CD8-positive, alpha-beta memory T cell (primary cell): ENCODE measurements at regions not wholly inside any gene's neighbourhood (a gene's known extent, or its start where the extent isn't known, plus 50 kb on each side); places are given as distances from the start of the nearest gene placed in this dataset.

Experiments used
- CTCF ChIA-PET: fragments of 350-600 bp; sonication (Branson Sonifier 250); formaldehyde crosslinking; loops from one replicate; lab custom pipeline; 2021; ENCODE audit warnings: antibody characterized with exemption; lab: Charles Lee
- POLR2A ChIA-PET: fragments of 350-600 bp; sonication (Branson Sonifier 250); formaldehyde crosslinking; loops from one replicate; lab custom pipeline; 2021; ENCODE audit warnings: antibody characterized with exemption; lab: Charles Lee
- DNase-seq, 5 donors: peaks; one replicate each; pipeline versions ENCODE4 v3.0.0 to v3.0.0-alpha.2; 2020 to 2022; ENCODE audit warnings: mixed read lengths in 1 of 5
- H3K27ac ChIP-seq: one replicate; pipeline ENCODE4 v1.7.0; 2013; ENCODE audit warnings: low read depth, mild to moderate bottlenecking, low read length, moderate library complexity
- H3K27me3 ChIP-seq: 2 replicates; pipeline ENCODE4 v1.7.0; 2013; ENCODE audit warnings: low read length, mild to moderate bottlenecking; ENCODE audit not compliant: insufficient read depth, poor library complexity, severe bottlenecking
- H3K36me3 ChIP-seq: 2 replicates; pipeline ENCODE4 v1.7.0; 2013; ENCODE audit warnings: mild to moderate bottlenecking, low read length, moderate library complexity; ENCODE audit not compliant: insufficient read depth
- H3K4me1 ChIP-seq: 2 replicates; pipeline ENCODE4 v1.7.0; 2013; ENCODE audit warnings: mild to moderate bottlenecking, low read length, moderate library complexity; ENCODE audit not compliant: insufficient read depth
- H3K4me3 ChIP-seq: 2 replicates; pipeline ENCODE4 v1.7.0; 2013; ENCODE audit warnings: mild to moderate bottlenecking, low read length
- H3K9me3 ChIP-seq: 2 replicates; pipeline ENCODE4 v1.7.0; 2013; ENCODE audit warnings: mild to moderate bottlenecking, low read length
- H3K27ac Mint-ChIP-seq, 8 donors: one replicate each; pipeline ENCODE4 v1.8.0; 2020 to 2021; ENCODE audit warnings: mixed read lengths in 8 of 8, mild to moderate bottlenecking in 6 of 8, inconsistent platforms in 3 of 8, moderate library complexity in 3 of 8
- H3K27me3 Mint-ChIP-seq, 2 donors: one replicate each; pipeline ENCODE4 v1.8.0; 2020 to 2021; ENCODE audit warnings: mixed read lengths in 2 of 2, mild to moderate bottlenecking in 1 of 2, moderate library complexity in 1 of 2
- H3K36me3 Mint-ChIP-seq, 3 donors: one replicate each; pipeline ENCODE4 v1.8.0; 2020 to 2021; ENCODE audit warnings: mixed read lengths in 3 of 3, inconsistent platforms in 1 of 3, mild to moderate bottlenecking in 1 of 3
- H3K4me1 Mint-ChIP-seq, 3 donors: one replicate each; pipeline ENCODE4 v1.8.0; 2020 to 2021; ENCODE audit warnings: mixed read lengths in 3 of 3, inconsistent platforms in 1 of 3, mild to moderate bottlenecking in 1 of 3
- H3K4me3 Mint-ChIP-seq, 7 donors: one replicate each; pipeline ENCODE4 v1.8.0; 2020 to 2021; ENCODE audit warnings: mixed read lengths in 7 of 7, mild to moderate bottlenecking in 6 of 7, moderate library complexity in 4 of 7, inconsistent platforms in 2 of 7
- H3K9me3 Mint-ChIP-seq, 5 donors: one replicate each; pipeline ENCODE4 v1.8.0; 2020 to 2022; ENCODE audit warnings: mixed read lengths in 5 of 5, mild to moderate bottlenecking in 3 of 5, moderate library complexity in 2 of 5, inconsistent platforms in 1 of 5

DNA sequence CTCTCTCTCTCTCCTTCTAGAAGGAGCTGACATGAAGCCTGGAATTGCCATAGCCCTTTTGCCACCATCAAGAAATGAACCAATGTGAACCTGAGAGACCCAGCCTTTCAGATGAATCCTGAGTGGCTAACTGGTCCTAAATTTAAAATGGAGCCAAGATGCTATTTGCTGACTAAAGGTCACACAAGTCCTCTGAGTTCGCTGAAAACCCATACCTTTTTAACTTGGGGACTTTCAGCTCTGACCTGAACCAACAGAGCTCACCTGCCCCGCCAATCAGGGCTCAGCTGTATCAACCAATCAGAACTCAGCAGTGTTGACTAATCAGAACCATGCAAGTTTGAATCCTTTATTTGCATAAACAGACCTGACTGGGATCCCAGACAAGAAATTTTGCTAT, 70.3 kb upstream of the MDM1 start:
- POLR2A ChIA-PET: no interaction called here

DNA sequence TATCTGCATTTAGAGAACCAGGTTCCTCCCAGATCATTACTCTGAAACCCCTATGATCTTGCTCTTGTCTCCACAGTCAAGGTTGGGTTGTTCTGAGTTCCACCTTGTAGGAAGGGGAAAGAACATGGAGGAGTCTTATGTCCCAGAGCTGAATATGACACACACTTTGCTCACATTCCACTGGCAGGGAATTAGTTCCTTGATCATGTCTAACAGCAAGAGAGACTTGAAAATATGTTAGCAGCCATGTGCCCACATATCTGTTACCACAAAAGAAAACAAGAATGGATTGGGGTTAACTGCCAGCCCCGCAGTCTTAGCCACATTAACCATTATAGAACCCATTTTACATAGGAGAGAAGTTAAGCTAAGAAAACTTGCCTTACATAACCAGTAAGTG, 71.1 kb upstream of the MDM1 start:
- DNase-seq: no peak
- Mint-ChIP-seq H3K27me3 (no peaks in the 10 kb centered on the region), H3K36me3 (peaks cover 0 to 5% (median 0%) of the 10 kb centered on the region in 3 donors), H3K27ac (peak overlapping the region in 1 of 8 donors; percentile 40), H3K4me1 (peaks cover 16 to 19% (median 16%) of the 10 kb centered on the region in 3 donors), H3K4me3 (no peak overlapping the region), H3K9me3 (no peaks in the 10 kb centered on the region)
- Histone ChIP-seq H3K27ac (no peak overlapping the region), H3K4me3 (no peak overlapping the region), H3K36me3 (no peaks in the 10 kb centered on the region), H3K27me3 (no peaks in the 10 kb centered on the region), H3K4me1 (no peaks in the 10 kb centered on the region), H3K9me3 (no peaks in the 10 kb centered on the region)
- ChIA-PET CTCF (interaction anchor here (1.5 kb wide), 1 partner anchor 10 kb away, joined by 5 read pairs; no protein-coding TSS in a partner anchor), POLR2A (interaction anchor here (1.0 kb wide), 1 partner anchor 207 kb away, joined by 3 read pairs; the partner anchor contains the start of gene RAP1B)

More for the DNA sequence above, 70.3 kb upstream of the MDM1 start:
- H3K9me3 Mint-ChIP-seq: peaks cover 0 to under 1% (median 0%) of the 10 kb centered on the region in 5 donors
- DNase-seq: no peak
- H3K27ac ChIP-seq: no peak overlapping the region
- peaks cover 19 to 20% (median 20%) of the 10 kb centered on the region in 3 donors for H3K4me1 Mint-ChIP-seq
- H3K4me1 ChIP-seq: no peaks in the 10 kb centered on the region
- no peaks in the 10 kb centered on the region for H3K27me3 ChIP-seq
- peaks cover 0 to under 1% of the 10 kb centered on the region in 2 donors for H3K27me3 Mint-ChIP-seq
- H3K36me3 ChIP-seq: no peaks in the 10 kb centered on the region
- H3K36me3 Mint-ChIP-seq: peaks cover 0 to 9% (median 0%) of the 10 kb centered on the region in 3 donors
- H3K9me3 ChIP-seq: no peaks in the 10 kb centered on the region
- peak overlapping the region in 1 of 8 donors; percentile 39 for H3K27ac Mint-ChIP-seq
- H3K4me3 Mint-ChIP-seq: no peak overlapping the region
- CTCF ChIA-PET: interaction anchor here (1.5 kb wide), 1 partner anchor 9 kb away, joined by 5 read pairs; no protein-coding TSS in a partner anchor
- no peak overlapping the region for H3K4me3 ChIP-seq

DNA sequence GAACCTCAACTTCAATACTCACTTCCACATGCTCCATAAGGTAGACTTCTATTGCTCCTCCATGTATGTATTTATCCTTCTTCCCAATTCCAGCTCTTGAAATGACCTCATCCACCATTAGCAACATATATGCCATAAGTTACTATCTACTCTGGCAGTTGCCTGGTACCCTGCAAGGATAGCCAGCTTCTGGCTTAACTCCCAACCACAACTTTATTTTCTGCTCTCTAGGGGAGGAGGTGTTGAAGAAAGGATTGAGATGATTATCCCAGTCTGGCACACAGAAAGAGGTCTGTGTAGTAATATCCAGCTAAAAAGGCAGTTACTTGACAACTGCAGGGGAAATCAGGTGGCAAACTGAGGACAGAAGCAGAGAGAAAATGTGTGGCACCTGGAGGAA, 71.5 kb upstream of the MDM1 start:
- Histone ChIP-seq H3K36me3 (no peaks in the 10 kb centered on the region), H3K4me3 (no peak overlapping the region), H3K9me3 (no peaks in the 10 kb centered on the region), H3K27me3 (no peaks in the 10 kb centered on the region), H3K4me1 (no peaks in the 10 kb centered on the region), H3K27ac (no peak overlapping the region)
- Mint-ChIP-seq H3K9me3 (no peaks in the 10 kb centered on the region), H3K36me3 (peaks cover 0 to 5% (median 0%) of the 10 kb centered on the region in 3 donors), H3K27ac (no peak overlapping the region), H3K27me3 (no peaks in the 10 kb centered on the region), H3K4me1 (peaks cover 16 to 19% (median 16%) of the 10 kb centered on the region in 3 donors), H3K4me3 (no peak overlapping the region)
- DNase-seq: no peak
- ChIA-PET CTCF (no interaction called here), POLR2A (interaction anchor here (1.0 kb wide), 1 partner anchor 207 kb away, joined by 3 read pairs; the partner anchor contains the start of gene RAP1B)

DNA sequence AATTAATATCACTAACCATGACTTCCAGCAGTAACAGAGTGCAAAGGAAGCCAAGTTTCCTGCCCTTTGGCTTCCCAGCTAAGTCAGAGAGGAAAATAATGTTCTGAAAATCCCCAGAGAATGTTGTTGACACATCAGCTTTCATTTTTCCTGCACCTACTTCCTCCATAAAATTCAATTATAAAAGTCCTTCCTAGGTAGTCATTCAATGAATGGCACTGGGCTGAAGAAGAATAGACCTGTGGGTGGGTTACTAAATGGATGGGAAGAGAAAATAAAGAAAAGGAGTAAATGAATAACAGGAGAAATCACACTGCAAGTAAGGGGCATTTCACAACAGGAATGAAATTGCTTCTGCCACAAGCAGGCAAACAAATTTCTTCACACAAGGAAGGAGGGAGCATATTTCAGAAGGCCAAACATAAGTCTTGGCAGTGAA, 73.2 kb upstream of the MDM1 start:
- DNase-seq: no peak
- ChIA-PET POLR2A (no interaction called here), CTCF (no interaction called here)
- H3K9me3 Mint-ChIP-seq: no peaks in the 10 kb centered on the region
- Histone ChIP-seq H3K4me3 (no peak overlapping the region), H3K9me3 (no peaks in the 10 kb centered on the region), H3K36me3 (no peaks in the 10 kb centered on the region), H3K4me1 (no peaks in the 10 kb centered on the region), H3K27ac (no peak overlapping the region), H3K27me3 (no peaks in the 10 kb centered on the region)
- no peaks in the 10 kb centered on the region for H3K27me3 Mint-ChIP-seq
- H3K27ac Mint-ChIP-seq: peak overlapping the region in 1 of 8 donors; percentile 31
- peaks cover 16 to 19% (median 16%) of the 10 kb centered on the region in 3 donors for H3K4me1 Mint-ChIP-seq
- H3K36me3 Mint-ChIP-seq: peaks cover 0 to 5% (median 0%) of the 10 kb centered on the region in 3 donors
- no peak overlapping the region for H3K4me3 Mint-ChIP-seq

DNA sequence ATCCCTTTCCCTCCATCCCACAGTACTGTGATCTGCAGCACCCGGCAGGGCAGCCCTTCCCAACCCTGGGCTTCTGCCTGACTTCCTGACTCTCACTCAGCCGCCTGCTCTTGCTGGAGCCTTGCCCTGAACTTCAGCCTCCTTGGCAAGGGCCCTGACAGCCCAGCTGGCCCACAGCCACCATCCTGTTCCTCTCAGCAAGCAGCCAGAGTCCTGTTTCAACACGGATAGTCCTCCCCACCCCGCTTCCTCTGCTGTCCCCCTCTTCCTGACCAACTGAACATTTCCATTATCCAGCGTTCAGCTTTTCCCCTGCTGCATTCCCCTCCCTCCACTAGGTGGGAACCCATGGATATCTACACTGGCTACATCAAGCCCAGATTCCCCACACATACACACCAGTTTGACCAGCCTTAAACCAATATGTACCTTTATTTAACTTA, 74.0 kb upstream of the MDM1 start:
- Mint-ChIP-seq H3K36me3 (peaks cover 0 to 8% (median 0%) of the 10 kb centered on the region in 3 donors), H3K9me3 (no peaks in the 10 kb centered on the region)
- CTCF ChIA-PET: no interaction called here

DNA sequence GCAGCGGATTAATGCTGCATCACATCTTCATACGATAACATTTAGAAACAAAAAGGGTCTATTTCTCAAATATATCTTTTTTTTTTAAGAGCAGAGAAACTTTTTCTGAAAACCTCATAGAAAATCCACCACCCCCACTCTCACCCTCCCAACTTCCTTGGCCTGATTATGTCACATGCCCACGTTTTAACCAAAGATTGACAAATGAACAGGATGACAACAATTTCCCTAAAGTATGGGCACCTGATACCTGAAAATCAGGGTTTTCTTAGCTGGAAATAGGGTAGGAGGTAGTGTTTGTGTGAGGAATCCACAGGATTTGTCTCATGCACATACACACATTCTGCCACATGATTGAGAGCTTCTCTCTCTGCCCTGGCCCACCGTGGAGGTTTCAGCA, 74.7 kb upstream of the MDM1 start:
- H3K27me3 Mint-ChIP-seq: no peaks in the 10 kb centered on the region
- Histone ChIP-seq H3K9me3 (no peaks in the 10 kb centered on the region), H3K36me3 (no peaks in the 10 kb centered on the region), H3K27me3 (no peaks in the 10 kb centered on the region), H3K4me3 (no peak overlapping the region), H3K27ac (no peak overlapping the region), H3K4me1 (no peaks in the 10 kb centered on the region)
- no peaks in the 10 kb centered on the region for H3K9me3 Mint-ChIP-seq
- H3K4me1 Mint-ChIP-seq: peaks cover 16 to 19% (median 16%) of the 10 kb centered on the region in 3 donors
- no peak for DNase-seq
- POLR2A ChIA-PET: interaction anchor here (0.6 kb wide), 1 partner anchor 120 kb away, joined by 3 read pairs; no protein-coding TSS in a partner anchor
- CTCF ChIA-PET: no interaction called here
- peaks cover 0 to 9% (median 0%) of the 10 kb centered on the region in 3 donors for H3K36me3 Mint-ChIP-seq
- H3K4me3 Mint-ChIP-seq: no peak overlapping the region
- H3K27ac Mint-ChIP-seq: peak overlapping the region in 1 of 8 donors; percentile 42

More for the DNA sequence above, 74.0 kb upstream of the MDM1 start:
- Histone ChIP-seq H3K27me3 (no peaks in the 10 kb centered on the region), H3K4me1 (no peaks in the 10 kb centered on the region), H3K9me3 (no peaks in the 10 kb centered on the region), H3K27ac (no peak overlapping the region), H3K4me3 (no peak overlapping the region), H3K36me3 (no peaks in the 10 kb centered on the region)
- H3K4me1 Mint-ChIP-seq: peaks cover 16 to 19% (median 16%) of the 10 kb centered on the region in 3 donors
- POLR2A ChIA-PET: no interaction called here
- no peak for DNase-seq
- H3K27ac Mint-ChIP-seq: peak overlapping the region in 2 of 8 donors; percentile 19 to 83
- H3K4me3 Mint-ChIP-seq: no peak overlapping the region
- no peaks in the 10 kb centered on the region for H3K27me3 Mint-ChIP-seq

DNA sequence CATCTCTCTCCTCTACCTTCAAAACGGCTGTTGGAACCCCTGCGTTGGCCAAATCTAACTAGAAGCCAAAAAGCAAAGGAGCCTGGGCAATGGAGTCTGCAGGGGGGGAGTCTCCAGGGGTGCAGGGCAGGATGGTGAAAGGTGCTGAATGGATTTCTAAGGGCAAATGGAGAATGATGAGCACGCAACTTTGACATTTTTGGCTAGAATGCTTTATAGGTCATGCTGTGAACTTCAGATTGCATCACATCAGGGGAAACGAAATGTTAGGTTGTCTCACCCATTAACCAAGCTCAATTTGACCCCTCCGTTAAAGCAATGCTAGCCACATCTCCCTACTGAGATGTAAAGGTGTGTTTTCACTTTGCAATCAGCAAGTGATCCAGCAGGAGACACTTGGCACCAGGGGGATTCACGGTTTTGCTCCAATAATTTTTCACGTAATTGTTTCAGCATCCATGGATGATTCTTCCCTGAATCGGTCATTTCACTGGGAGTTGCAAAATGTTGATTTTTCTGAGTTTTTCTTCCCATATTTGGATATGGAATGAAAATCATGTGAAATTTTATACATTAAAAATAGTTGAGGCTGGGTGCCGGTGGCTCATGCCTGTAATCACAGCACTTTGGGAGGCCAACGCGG, 78.0 kb upstream of the MDM1 start:
- no peak for DNase-seq
- H3K36me3 ChIP-seq: no peaks in the 10 kb centered on the region
- ChIA-PET POLR2A (no interaction called here), CTCF (no interaction called here)
- Mint-ChIP-seq H3K27me3 (no peaks in the 10 kb centered on the region), H3K4me3 (peak overlapping the region in 1 of 7 donors; percentile 10), H3K36me3 (peaks cover 0 to 9% (median 0%) of the 10 kb centered on the region in 3 donors), H3K4me1 (peaks cover 5 to 8% (median 6%) of the 10 kb centered on the region in 3 donors), H3K9me3 (no peaks in the 10 kb centered on the region), H3K27ac (no peak overlapping the region)
- no peaks in the 10 kb centered on the region for H3K27me3 ChIP-seq
- no peaks in the 10 kb centered on the region for H3K4me1 ChIP-seq
- no peaks in the 10 kb centered on the region for H3K9me3 ChIP-seq
- no peak overlapping the region for H3K27ac ChIP-seq
- H3K4me3 ChIP-seq: no peak overlapping the region

DNA sequence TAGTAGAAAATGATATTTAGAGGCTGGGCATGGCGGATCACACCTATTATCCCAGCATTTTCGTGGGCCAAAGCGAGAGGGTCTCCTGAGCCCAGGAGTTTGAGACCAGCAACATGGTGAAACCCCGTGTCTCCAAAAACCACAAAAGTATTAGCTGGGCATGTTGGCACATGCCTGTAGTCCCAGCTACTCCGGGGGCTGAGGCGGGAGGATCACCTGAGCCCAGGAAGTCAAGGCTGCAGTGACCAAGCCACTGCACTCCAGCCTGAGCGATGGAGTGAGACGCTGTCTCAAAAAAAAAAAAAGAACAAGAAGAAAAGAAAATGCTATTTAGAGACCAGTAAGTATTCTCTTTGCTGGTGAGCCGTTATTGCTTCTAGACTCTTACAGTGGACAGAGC, 79.2 kb upstream of the MDM1 start:
- no peak for DNase-seq
- no peaks in the 10 kb centered on the region for H3K27me3 ChIP-seq
- H3K27ac ChIP-seq: no peak overlapping the region
- H3K27me3 Mint-ChIP-seq: no peaks in the 10 kb centered on the region
- H3K4me3 ChIP-seq: no peak overlapping the region
- no peaks in the 10 kb centered on the region for H3K36me3 ChIP-seq
- no peak overlapping the region for H3K27ac Mint-ChIP-seq
- ChIA-PET POLR2A (no interaction called here), CTCF (no interaction called here)
- no peak overlapping the region for H3K4me3 Mint-ChIP-seq
- H3K4me1 ChIP-seq: no peaks in the 10 kb centered on the region
- no peaks in the 10 kb centered on the region for H3K9me3 ChIP-seq
- H3K4me1 Mint-ChIP-seq: peaks cover under 1 to 6% (median 3%) of the 10 kb centered on the region in 3 donors
- peaks cover 0 to 10% (median 0%) of the 10 kb centered on the region in 3 donors for H3K36me3 Mint-ChIP-seq
- H3K9me3 Mint-ChIP-seq: no peaks in the 10 kb centered on the region
